ENCODE measurements at regions not wholly inside any gene's neighbourhood (a gene's known extent, or its start where the extent isn't known, plus 50 kb on each side); places are given as distances from the start of the nearest gene placed in this dataset.

DNA sequence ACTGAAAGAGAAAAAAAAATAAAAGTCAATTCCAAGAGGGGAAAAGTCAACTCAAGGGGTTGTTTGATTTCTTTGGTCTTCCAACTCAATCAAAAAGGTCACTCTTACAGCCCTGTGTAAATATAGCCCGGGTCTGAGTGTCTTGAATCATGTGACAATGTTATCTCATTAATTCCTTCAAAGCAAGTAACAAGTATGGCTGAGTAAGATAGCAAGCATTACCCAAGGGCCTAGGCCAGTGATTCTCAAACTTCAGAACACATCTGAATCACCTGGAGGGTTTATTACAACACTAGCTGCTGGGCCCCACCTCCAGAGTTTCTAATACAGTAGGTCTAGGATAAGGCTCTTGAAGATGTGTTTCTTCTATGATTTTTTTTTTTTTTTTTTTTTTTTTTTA, 125.0 kb downstream of the PRLHR start:
- TF ChIP-seq, protein P1, sequence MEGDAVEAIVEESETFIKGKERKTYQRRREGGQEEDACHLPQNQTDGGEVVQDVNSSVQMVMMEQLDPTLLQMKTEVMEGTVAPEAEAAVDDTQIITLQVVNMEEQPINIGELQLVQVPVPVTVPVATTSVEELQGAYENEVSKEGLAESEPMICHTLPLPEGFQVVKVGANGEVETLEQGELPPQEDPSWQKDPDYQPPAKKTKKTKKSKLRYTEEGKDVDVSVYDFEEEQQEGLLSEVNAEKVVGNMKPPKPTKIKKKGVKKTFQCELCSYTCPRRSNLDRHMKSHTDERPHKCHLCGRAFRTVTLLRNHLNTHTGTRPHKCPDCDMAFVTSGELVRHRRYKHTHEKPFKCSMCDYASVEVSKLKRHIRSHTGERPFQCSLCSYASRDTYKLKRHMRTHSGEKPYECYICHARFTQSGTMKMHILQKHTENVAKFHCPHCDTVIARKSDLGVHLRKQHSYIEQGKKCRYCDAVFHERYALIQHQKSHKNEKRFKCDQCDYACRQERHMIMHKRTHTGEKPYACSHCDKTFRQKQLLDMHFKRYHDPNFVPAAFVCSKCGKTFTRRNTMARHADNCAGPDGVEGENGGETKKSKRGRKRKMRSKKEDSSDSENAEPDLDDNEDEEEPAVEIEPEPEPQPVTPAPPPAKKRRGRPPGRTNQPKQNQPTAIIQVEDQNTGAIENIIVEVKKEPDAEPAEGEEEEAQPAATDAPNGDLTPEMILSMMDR (IDR thresholded peaks at IDR 0.05; ENCODE audit: low read depth, low read length, poor library complexity, severe bottlenecking), result no peak
- TF ChIP-seq EZH2phosphoT487 (IDR thresholded peaks at IDR 0.05; ENCODE audit: borderline replicate concordance, low read length), result no peak
